Endothelial cell of umbilical vein (primary cell): ENCODE measurements at regions not wholly inside any gene's neighbourhood (a gene's known extent, or its start where the extent isn't known, plus 50 kb on each side); places are given as distances from the start of the nearest gene placed in this dataset.

ENCODE experiments used
- CTCF ChIP-seq, 2 donors: IDR thresholded peaks; 1 replicate in 1 of 2; 2 replicates in 1 of 2; pipeline ENCODE4 v1.5.1; 2011; ENCODE audit warnings: low read length in 2 of 2, mild to moderate bottlenecking in 2 of 2, moderate library complexity in 2 of 2, control low read depth in 1 of 2, inconsistent platforms in 1 of 2, low read depth in 1 of 2; ENCODE audit not compliant: insufficient read depth in 1 of 2; ENCODE audit errors: extremely low read depth in 1 of 2
- EZH2 ChIP-seq: IDR thresholded peaks from 2 replicates; pipeline ENCODE4 v1.6.1; 2012; ENCODE audit warnings: borderline replicate concordance, low read depth, mild to moderate bottlenecking, moderate library complexity, low read length, inconsistent platforms; ENCODE audit not compliant: severe bottlenecking
- POLR2A ChIP-seq: IDR thresholded peaks from 2 replicates; pipeline ENCODE4 v1.6.1; 2012; ENCODE audit warnings: low read depth, mild to moderate bottlenecking, control low read depth, low read length
- POLR2AphosphoS5 ChIP-seq: IDR thresholded peaks from 2 replicates; pipeline ENCODE4 v1.6.1; 2012; ENCODE audit warnings: low read depth, mild to moderate bottlenecking, control low read depth, low read length, moderate library complexity; ENCODE audit not compliant: insufficient read depth

GRCh38 chr7:68217426-68217825 is 1220.8 kb downstream of the TYW1 start:
- TF ChIP-seq EZH2 (no peak), POLR2AphosphoS5 (no peak), POLR2A (no peak), CTCF (IDR thresholded peaks at IDR 0.05; ENCODE audit: extremely low read depth in 1 of 2, insufficient read depth in 1 of 2, low read depth in 1 of 2, low read length in 2 of 2) (no peak)
